Activated CD4-positive, alpha-beta T cell treated with anti-CD3 and anti-CD28 coated beads, Interleukin-10, Interleukin-2, amounts not matched to agents 100 ng/mL and 50 ng/mL, durations not matched to agents 16 hours and 8 hours (primary cell): ENCODE measurements at regions not wholly inside any gene's neighbourhood (a gene's known extent, or its start where the extent isn't known, plus 50 kb on each side); places are given as distances from the start of the nearest gene placed in this dataset.
"Not testable (repeated sequence)": the region's sequence is repeated elsewhere in the genome, so short reads cannot be mapped to it uniquely, and the experiment has no call there.

Experiments used
- DNase-seq: peaks from one replicate; pipeline ENCODE4 v3.0.0-alpha.2; 2020

DNA sequence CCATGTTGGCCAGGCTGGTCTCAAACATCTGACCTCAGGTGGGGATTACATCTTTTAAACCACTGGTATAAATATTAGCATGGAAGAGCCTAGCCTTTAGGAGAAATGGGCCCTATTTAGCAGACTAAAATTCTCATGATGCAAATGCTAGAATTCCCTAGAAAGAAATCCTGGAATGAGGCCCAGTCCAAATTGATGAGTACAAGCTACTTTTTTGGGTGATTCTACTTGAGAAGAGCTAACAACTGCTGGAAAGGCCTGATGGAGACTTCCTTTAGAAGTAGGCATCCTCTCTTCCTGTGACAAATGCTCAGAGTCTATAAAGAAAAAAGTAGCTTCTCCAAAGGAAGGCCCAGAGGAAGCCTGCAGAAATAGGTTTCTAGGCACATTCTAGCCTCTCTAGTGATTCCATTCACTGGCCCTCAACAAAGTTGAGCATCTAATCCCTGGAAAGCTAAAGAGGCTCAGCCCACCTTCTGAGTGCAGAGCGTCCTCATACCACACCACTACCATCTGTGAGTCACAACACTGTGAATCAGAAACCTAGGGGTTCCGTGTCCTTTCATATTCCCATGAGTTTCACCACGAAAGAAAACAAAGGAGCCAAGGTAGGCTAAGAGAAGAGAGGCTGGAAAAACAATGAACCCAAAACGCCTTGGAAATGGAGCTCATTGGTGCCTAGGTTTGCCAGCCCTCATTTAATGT, 183.1 kb downstream of the C1D start:
- no peak for DNase-seq

GRCh38 chr2:67880291-67880761, 182.5 kb downstream of the C1D start:
- DNase-seq, result no peak

DNA sequence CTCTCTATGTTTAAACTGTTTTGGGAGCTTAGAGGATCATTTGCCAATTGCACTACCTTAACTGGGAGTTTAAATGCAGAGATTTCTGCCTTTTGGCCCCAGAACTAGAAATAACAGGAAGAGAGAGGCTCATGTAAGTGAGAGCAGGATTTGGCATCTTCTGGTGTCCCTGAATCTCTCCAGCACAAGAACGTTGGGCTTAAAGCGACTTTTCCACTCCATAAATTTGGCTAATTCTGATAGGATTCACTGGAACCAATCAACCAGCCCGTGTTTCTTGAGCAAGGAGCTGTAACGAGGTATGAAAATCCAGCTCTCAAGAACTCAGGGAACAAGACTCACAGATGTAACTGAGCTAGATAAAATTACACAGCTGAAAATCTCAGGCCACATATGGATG, 181.0 kb downstream of the C1D start:
- no peak for DNase-seq

- no peak for DNase-seq
Measured at GRCh38 chr2:67883316-67884087, 179.3 kb downstream of the C1D start.

GRCh38 chr2:67888351-67889005, 174.3 kb downstream of the C1D start:
- no peak for DNase-seq

DNA sequence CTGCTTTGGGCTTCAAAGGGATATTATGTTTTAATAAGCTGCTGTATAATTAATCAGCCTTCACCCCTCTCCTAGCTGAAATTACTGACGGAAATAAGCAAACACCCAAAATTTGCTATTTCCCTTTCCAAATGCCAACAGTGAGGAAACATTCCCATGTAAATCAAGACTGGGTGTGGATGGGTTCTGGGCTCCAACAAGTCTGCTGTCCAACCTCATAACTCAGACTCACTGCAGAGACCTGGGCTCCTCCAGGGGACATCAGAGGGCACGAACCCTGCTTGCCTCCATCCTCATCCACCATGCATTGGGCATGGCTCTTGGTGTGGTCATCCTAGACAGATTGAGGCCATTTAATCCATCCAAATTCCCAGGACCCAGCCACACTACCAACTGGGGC, 173.7 kb downstream of the C1D start:
- no peak for DNase-seq

DNA sequence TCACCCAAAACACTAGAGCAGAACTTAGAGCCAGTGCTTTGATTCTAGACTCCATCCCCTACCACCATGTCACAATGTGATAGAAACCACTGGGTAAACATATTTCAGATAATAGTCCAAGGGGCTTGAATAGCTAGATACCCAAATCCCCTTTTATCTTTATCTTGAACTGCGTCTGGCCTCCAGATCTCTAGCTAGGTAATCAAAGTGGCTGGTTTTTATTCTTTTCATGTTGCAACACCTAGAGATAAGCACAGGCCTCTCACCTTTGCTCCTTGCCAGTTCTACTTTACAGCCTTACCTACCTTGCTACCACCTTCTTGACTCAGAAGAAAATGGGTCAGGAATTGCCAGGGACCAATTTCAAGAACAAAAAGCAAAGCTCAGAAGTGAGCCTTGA, 171.2 kb downstream of the C1D start:
- DNase-seq, result no peak

GRCh38 chr2:67892339-67892846, 170.4 kb downstream of the C1D start:
- DNase-seq, result no peak

DNA sequence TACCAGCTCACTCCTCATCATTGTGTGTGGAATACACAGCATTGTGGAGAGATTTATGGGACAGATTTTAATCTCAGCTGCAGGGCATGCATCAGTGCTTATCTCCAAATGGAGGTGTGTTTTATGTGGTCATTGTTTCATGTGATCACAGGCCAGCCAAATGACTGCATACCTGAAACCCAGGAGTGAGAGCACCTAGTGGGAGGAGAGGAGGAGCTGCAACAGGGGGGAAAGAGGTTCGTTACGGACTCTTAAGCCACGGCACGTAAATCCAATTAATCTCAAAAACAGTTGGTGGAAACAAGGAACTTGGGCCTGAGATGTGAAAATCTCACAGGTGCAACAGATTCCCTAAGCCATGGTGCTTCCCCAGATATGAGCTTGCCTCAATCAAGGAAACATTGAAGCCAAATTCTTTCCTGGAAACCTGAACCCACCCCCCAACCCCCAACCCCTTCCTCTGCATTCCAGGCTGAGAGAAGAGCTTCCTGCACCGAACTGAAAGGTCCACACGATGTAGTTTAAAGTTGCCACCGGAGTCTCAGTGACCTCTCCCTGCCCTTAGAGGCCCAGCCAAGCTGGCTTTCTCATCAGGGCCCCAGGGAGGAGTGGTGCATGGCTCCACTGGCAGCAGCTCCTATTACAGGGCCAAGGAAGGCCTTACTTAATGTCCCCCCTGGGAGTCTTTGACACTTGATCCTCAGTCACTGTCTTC, 167.4 kb downstream of the C1D start:
- DNase-seq, result no peak

DNA sequence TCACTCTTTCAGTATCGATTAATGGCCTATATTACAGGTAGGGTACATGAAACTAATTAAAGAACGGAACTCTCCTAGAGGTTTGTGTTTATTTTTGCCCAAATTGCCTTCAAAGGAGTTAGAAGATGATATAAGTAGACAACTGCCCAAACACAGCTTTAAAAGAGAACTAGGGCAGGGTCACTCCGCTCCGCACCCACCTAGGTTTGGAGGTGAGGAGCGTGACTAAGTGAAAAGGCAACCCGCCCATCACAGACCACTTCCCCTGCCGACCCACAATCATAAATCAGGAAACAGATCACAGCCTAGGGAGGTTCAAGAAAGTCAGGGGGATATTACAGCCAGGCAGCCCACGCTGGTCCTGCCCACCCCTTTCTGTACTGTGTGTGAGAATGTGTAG, 166.7 kb downstream of the C1D start:
- no peak for DNase-seq

DNA sequence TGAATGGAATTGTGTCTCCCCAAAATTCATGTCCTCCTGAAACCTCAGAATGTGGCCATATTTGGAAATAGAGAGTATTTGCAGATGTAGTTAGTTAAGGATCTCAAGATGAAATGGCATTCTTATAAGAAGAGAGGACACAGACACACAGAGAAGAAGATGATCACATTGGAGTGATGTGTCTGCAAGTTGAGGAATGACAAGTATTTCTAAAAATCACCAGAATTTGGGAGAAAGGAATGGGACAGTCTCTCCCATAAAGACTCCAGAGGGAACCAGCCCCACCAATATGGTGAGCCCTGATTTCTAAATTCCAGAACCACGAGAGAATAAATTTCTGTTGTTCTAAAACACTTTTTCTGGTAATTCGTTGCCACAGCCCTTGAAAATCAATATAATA, 166.3 kb downstream of the C1D start:
- no peak for DNase-seq

GRCh38 chr2:67898595-67898994, 164.2 kb downstream of the C1D start:
- DNase-seq, result no peak

DNA sequence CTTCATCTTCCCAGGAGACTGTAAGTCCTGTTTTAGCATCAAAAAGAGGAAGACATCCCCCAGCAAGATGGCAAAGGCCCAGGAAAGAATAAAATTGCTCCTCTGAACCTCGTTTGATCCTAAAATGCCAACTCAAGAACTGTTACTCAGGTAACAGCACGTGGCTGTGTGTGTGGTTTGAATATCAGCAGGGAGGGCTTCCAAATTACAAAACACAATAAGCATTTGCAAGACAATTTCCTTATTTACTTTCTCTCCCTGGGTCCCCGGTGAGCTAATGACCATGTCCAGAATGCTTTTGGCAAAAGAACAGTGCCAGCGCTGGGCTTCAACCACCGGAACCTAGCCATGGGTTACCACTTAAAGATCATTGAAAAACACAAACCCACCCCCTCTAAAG, 163.6 kb downstream of the C1D start:
- no peak for DNase-seq

GRCh38 chr2:67900826-67901225, 162.0 kb downstream of the C1D start:
- DNase-seq, result no peak

- DNase-seq, result no peak
Measured at GRCh38 chr2:67904566-67904965, 158.2 kb downstream of the C1D start.

- DNase-seq, result no peak
Measured at GRCh38 chr2:67904966-67905365, 157.8 kb downstream of the C1D start.

- DNase-seq, result not testable (repeated sequence)
Measured at GRCh38 chr2:67906547-67906946, 156.3 kb downstream of the C1D start.

- DNase-seq, result no peak
Measured at GRCh38 chr2:67917332-67918054, 145.3 kb downstream of the C1D start.

- DNase-seq, result no peak
Measured at GRCh38 chr2:67918471-67918870, 144.3 kb downstream of the C1D start.

GRCh38 chr2:67919490-67919889, 143.3 kb downstream of the C1D start:
- no peak for DNase-seq

GRCh38 chr2:67922080-67922785, 140.6 kb downstream of the C1D start:
- no peak for DNase-seq

GRCh38 chr2:67923696-67924095, 139.1 kb downstream of the C1D start:
- DNase-seq, result no peak
